Type B pancreatic cell (in vitro differentiated cells): ENCODE measurements at regions not wholly inside any gene's neighbourhood (a gene's known extent, or its start where the extent isn't known, plus 50 kb on each side); places are given as distances from the start of the nearest gene placed in this dataset.
"Not testable (repeated sequence)": the region's sequence is repeated elsewhere in the genome, so short reads cannot be mapped to it uniquely, and the experiment has no call there.

Source experiments
- DNase-seq: peaks from one replicate; pipeline ENCODE4 v3.0.0; 2021; ENCODE audit warnings: mixed read lengths; ENCODE audit not compliant: unreplicated experiment; ENCODE audit errors: extremely low spot score
- H3K27ac Mint-ChIP-seq: 2 replicates; pipeline ENCODE4 v1.8.0; 2021; ENCODE audit warnings: mild to moderate bottlenecking, mixed read lengths
- H3K27me3 Mint-ChIP-seq: 2 replicates; pipeline ENCODE4 v1.8.0; 2021; ENCODE audit warnings: mixed read lengths
- H3K36me3 Mint-ChIP-seq: 2 replicates; pipeline ENCODE4 v1.8.0; 2021; ENCODE audit warnings: mixed read lengths
- H3K4me1 Mint-ChIP-seq: one replicate; pipeline ENCODE4 v1.8.0; 2021; ENCODE audit warnings: mixed read lengths; ENCODE audit not compliant: unreplicated experiment
- H3K4me3 Mint-ChIP-seq: 2 replicates; pipeline ENCODE4 v1.8.0; 2021; ENCODE audit warnings: mild to moderate bottlenecking, mixed read lengths
- H3K9me3 Mint-ChIP-seq: 2 replicates; pipeline ENCODE4 v1.8.0; 2021; ENCODE audit warnings: mixed read lengths
- TF ChIP-seq, protein P1 (sequence below): fragments of 200-600 bp; sonication (generic); conservative IDR thresholded peaks from 2 replicates; pipeline ENCODE4 v1.5.0; 2021; ENCODE audit warnings: antibody characterized with exemption, mild to moderate bottlenecking

DNA sequence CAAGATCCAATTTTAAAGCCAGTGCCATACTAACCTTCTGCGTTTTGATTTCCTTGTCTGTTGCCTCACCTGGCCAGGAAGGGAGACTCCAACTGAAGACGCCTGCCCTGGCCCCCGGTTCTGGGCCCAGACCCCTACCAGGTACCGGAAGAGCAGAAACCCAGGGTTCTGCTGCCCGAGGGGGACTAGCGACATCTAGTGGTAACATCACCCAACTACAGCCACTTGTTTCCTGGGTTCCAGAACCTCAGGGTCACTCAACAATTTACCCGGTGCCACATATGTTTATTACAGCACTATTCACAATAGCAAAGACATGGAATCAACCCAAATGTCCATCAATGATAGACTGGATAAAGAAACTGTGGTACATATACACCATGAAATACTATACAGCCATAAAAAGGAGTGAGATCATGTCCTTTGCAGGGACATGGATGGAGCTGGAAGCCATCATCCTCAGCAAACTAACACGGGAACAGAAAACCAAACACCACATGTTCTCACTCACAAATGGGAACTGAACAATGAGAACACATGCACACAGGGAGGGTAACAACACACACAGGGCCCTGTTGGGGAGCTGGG is 268.7 kb upstream of the IRX4 start:
- not testable (repeated sequence) for H3K36me3 Mint-ChIP-seq, DNase-seq, H3K4me1 Mint-ChIP-seq, H3K9me3 Mint-ChIP-seq, H3K4me3 Mint-ChIP-seq, H3K27ac Mint-ChIP-seq
- H3K27me3 Mint-ChIP-seq, result peaks cover 26% of the 10 kb centered on the region
- TF ChIP-seq, protein P1, sequence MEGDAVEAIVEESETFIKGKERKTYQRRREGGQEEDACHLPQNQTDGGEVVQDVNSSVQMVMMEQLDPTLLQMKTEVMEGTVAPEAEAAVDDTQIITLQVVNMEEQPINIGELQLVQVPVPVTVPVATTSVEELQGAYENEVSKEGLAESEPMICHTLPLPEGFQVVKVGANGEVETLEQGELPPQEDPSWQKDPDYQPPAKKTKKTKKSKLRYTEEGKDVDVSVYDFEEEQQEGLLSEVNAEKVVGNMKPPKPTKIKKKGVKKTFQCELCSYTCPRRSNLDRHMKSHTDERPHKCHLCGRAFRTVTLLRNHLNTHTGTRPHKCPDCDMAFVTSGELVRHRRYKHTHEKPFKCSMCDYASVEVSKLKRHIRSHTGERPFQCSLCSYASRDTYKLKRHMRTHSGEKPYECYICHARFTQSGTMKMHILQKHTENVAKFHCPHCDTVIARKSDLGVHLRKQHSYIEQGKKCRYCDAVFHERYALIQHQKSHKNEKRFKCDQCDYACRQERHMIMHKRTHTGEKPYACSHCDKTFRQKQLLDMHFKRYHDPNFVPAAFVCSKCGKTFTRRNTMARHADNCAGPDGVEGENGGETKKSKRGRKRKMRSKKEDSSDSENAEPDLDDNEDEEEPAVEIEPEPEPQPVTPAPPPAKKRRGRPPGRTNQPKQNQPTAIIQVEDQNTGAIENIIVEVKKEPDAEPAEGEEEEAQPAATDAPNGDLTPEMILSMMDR, result peak; percentile 84

GRCh38 chr5:2149195-2149539 is 266.4 kb upstream of the IRX4 start:
- Mint-ChIP-seq H3K36me3 (no peaks in the 10 kb centered on the region), H3K4me3 (no peak overlapping the region), H3K27me3 (peaks cover 19% of the 10 kb centered on the region), H3K27ac (no peak overlapping the region), H3K4me1 (peaks cover 8% of the 10 kb centered on the region), H3K9me3 (no peaks in the 10 kb centered on the region)
- no peak for DNase-seq
- TF ChIP-seq, protein P1, result no peak

- DNase-seq, result no peak
- H3K27ac Mint-ChIP-seq, result no peak overlapping the region
- peaks cover 8% of the 10 kb centered on the region for H3K4me1 Mint-ChIP-seq
These were observed 265.8 kb upstream of the IRX4 start for GRCh38 chr5:2148312-2149194.

GRCh38 chr5:2147504-2148311 is 265.0 kb upstream of the IRX4 start:
- Mint-ChIP-seq H3K4me1 (peaks cover 8% of the 10 kb centered on the region), H3K27me3 (peaks cover 19% of the 10 kb centered on the region), H3K9me3 (no peaks in the 10 kb centered on the region), H3K36me3 (no peaks in the 10 kb centered on the region), H3K27ac (no peak overlapping the region), H3K4me3 (no peak overlapping the region)
- no peak for DNase-seq
- TF ChIP-seq, protein P1, result no peak

More at GRCh38 chr5:2148312-2149194, 265.8 kb upstream of the IRX4 start:
- Mint-ChIP-seq H3K36me3 (no peaks in the 10 kb centered on the region), H3K9me3 (no peaks in the 10 kb centered on the region), H3K27me3 (peaks cover 16% of the 10 kb centered on the region), H3K4me3 (no peak overlapping the region)
- TF ChIP-seq, protein P1, result no peak

DNA sequence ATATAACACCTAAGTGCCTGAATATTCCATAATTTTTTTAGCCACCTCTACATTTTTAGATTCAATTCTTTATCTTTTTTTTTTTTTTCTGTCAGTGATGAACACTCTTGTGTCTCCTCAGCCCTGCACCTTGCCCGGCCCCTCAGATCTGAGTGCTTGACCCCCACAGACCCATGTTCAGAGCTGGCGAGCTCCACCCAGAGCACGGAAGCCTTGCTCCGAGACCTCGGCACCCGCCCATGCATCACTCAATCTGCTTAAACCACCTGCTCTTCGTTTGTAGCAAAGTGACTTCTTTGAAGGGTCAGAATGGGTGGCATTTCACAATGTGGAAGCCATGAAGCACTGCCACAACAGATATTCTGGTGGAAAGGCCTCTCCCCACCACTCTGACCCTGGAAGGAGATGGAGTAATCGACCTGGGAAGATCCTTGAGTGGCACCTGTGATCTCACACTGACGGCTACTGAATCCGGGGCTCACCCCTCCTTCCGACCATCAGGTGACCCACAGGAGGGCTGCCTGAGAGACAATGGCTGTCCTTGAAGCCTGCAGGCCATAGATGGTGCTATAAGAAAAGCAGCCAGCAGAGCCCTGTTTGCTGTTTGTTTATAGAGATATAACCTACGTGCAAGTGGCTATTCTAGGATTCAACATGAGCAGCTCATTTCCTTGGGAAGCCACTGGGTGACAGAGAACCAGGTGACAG is 261.1 kb upstream of the IRX4 start:
- Mint-ChIP-seq H3K27ac (no peak overlapping the region), H3K36me3 (no peaks in the 10 kb centered on the region), H3K9me3 (no peaks in the 10 kb centered on the region), H3K4me3 (no peak overlapping the region), H3K27me3 (peaks cover 26% of the 10 kb centered on the region), H3K4me1 (peaks cover 2% of the 10 kb centered on the region)
- no peak for DNase-seq
- TF ChIP-seq, protein P1, result no peak
